Globus pallidus (tissue), 1 donor: ENCODE measurements at regions not wholly inside any gene's neighbourhood (a gene's known extent, or its start where the extent isn't known, plus 50 kb on each side); places are given as distances from the start of the nearest gene placed in this dataset.

Source experiments
- DNase-seq: peaks from one replicate; pipeline ENCODE4 v3.0.0-alpha.2; 2015; ENCODE audit warnings: low spot score

- DNase-seq, result peak; percentile 2
Measured at GRCh38 chr10:81021428-81022129, 483.9 kb downstream of the SH2D4B start.

GRCh38 chr10:81026591-81026990 is 488.9 kb downstream of the SH2D4B start:
- DNase-seq, result no peak

GRCh38 chr10:81027223-81027622 is 489.5 kb downstream of the SH2D4B start:
- DNase-seq, result no peak

- no peak for DNase-seq
Measured at GRCh38 chr10:81027706-81028105, 490.0 kb downstream of the SH2D4B start.

- DNase-seq, result no peak
Measured at GRCh38 chr10:81031774-81032173, 494.1 kb downstream of the SH2D4B start.

GRCh38 chr10:81034383-81034782 is 496.7 kb downstream of the SH2D4B start:
- DNase-seq, result no peak

- DNase-seq, result no peak
Measured at GRCh38 chr10:81036257-81036656, 498.6 kb downstream of the SH2D4B start.

GRCh38 chr10:81040031-81040430 is 502.3 kb downstream of the SH2D4B start:
- no peak for DNase-seq

GRCh38 chr10:81040940-81041339 is 503.2 kb downstream of the SH2D4B start:
- DNase-seq, result no peak

- no peak for DNase-seq
Measured at GRCh38 chr10:81042647-81043046, 504.9 kb downstream of the SH2D4B start.

GRCh38 chr10:81065474-81065873 is 527.8 kb downstream of the SH2D4B start:
- DNase-seq, result no peak

- DNase-seq, result no peak
Measured at GRCh38 chr10:81068460-81068859, 530.8 kb downstream of the SH2D4B start.

GRCh38 chr10:81071087-81071796 is 533.5 kb downstream of the SH2D4B start:
- DNase-seq, result no peak

- no peak for DNase-seq
Measured at GRCh38 chr10:81073155-81073554, 535.5 kb downstream of the SH2D4B start.

- DNase-seq, result no peak
Measured at GRCh38 chr10:81081887-81082620, 544.4 kb downstream of the SH2D4B start.

- no peak for DNase-seq
Measured at GRCh38 chr10:81082621-81083376, 545.1 kb downstream of the SH2D4B start.

GRCh38 chr10:81093056-81093455 is 555.4 kb downstream of the SH2D4B start:
- no peak for DNase-seq

- DNase-seq, result no peak
Measured at GRCh38 chr10:81095238-81095637, 557.5 kb downstream of the SH2D4B start.

GRCh38 chr10:81096558-81096957 is 558.9 kb downstream of the SH2D4B start:
- no peak for DNase-seq

- DNase-seq, result no peak
Measured at GRCh38 chr10:81101062-81101461, 563.4 kb downstream of the SH2D4B start.

GRCh38 chr10:81104494-81104893 is 566.8 kb downstream of the SH2D4B start:
- no peak for DNase-seq

- no peak for DNase-seq
Measured at GRCh38 chr10:81108516-81109199, 571.0 kb downstream of the SH2D4B start.
